DOHH2 (cell line): ENCODE measurements at regions not wholly inside any gene's neighbourhood (a gene's known extent, or its start where the extent isn't known, plus 50 kb on each side); places are given as distances from the start of the nearest gene placed in this dataset.

ENCODE experiments used
- CTCF ChIP-seq: fragments of 200-600 bp; sonication (generic); IDR thresholded peaks from one replicate; pipeline ENCODE4 v1.5.1; 2014; ENCODE audit warnings: antibody characterized with exemption, mild to moderate bottlenecking, low read depth, low read length; ENCODE audit not compliant: poor library complexity, severe bottlenecking
- EZH2phosphoT487 ChIP-seq: fragments of 200-600 bp; sonication (generic); IDR thresholded peaks from 2 replicates; pipeline ENCODE4 v1.6.1; 2017; ENCODE audit warnings: borderline replicate concordance, mild to moderate bottlenecking, antibody characterized with exemption, low read length, moderate library complexity, mixed read lengths

GRCh38 chr6:92496527-92496926, 922.8 kb downstream of the EPHA7 start:
- TF ChIP-seq CTCF (no peak), EZH2phosphoT487 (no peak)
